GM21360 (cell line): ENCODE measurements at regions not wholly inside any gene's neighbourhood (a gene's known extent, or its start where the extent isn't known, plus 50 kb on each side); places are given as distances from the start of the nearest gene placed in this dataset.
A peak's percentile ranks its signal among the peaks of the same experiment; 100 is the strongest.

Source experiments
- ATAC-seq: cut with Tn5 transposase; IDR thresholded peaks from one replicate; pipeline ENCODE4 v1.9.1; 2021; ENCODE audit warnings: mild to moderate bottlenecking, moderate library complexity; ENCODE audit not compliant: unreplicated experiment

GRCh38 chr3:189554868-189555557, 76.2 kb upstream of the TP63 start:
- no peak for ATAC-seq

GRCh38 chr3:189555558-189555881, 75.7 kb upstream of the TP63 start:
- no peak for ATAC-seq

- no peak for ATAC-seq
Measured at GRCh38 chr3:189557824-189558223, 73.4 kb upstream of the TP63 start.

GRCh38 chr3:189561256-189561655, 69.9 kb upstream of the TP63 start:
- no peak for ATAC-seq

- peak; percentile 77 for ATAC-seq
Measured at GRCh38 chr3:189563853-189564563, 67.2 kb upstream of the TP63 start.

- no peak for ATAC-seq
Measured at GRCh38 chr3:189566550-189567130, 64.5 kb upstream of the TP63 start.

GRCh38 chr3:189567322-189567721, 63.9 kb upstream of the TP63 start:
- peak; percentile 9 for ATAC-seq

GRCh38 chr3:189567766-189568420, 63.3 kb upstream of the TP63 start:
- ATAC-seq = peak; percentile 29

- ATAC-seq = no peak
Measured at GRCh38 chr3:189568961-189569360, 62.2 kb upstream of the TP63 start.

GRCh38 chr3:189569473-189569872, 61.7 kb upstream of the TP63 start:
- ATAC-seq = no peak

- peak; percentile 36 for ATAC-seq
Measured at GRCh38 chr3:189570916-189571315, 60.3 kb upstream of the TP63 start.

GRCh38 chr3:189572249-189572648, 58.9 kb upstream of the TP63 start:
- ATAC-seq = no peak

GRCh38 chr3:189573004-189573403, 58.2 kb upstream of the TP63 start:
- peak; percentile 62 for ATAC-seq

GRCh38 chr3:189576486-189576885, 54.7 kb upstream of the TP63 start:
- no peak for ATAC-seq

- no peak for ATAC-seq
Measured at GRCh38 chr3:189577050-189577951, 53.9 kb upstream of the TP63 start.

- no peak for ATAC-seq
Measured at GRCh38 chr3:189580190-189580589, 51.0 kb upstream of the TP63 start.
